NB4 (cell line): ENCODE measurements at regions not wholly inside any gene's neighbourhood (a gene's known extent, or its start where the extent isn't known, plus 50 kb on each side); places are given as distances from the start of the nearest gene placed in this dataset.

Source experiments
- CTCF ChIP-seq: IDR thresholded peaks from one replicate; pipeline ENCODE4 v1.5.1; 2012; ENCODE audit warnings: low read depth, low read length
- MAX ChIP-seq: IDR thresholded peaks from 2 replicates; pipeline ENCODE4 v1.6.1; 2011; ENCODE audit warnings: low read depth, low read length
- MYC ChIP-seq: IDR thresholded peaks from 2 replicates; pipeline ENCODE4 v1.6.1; 2011; ENCODE audit warnings: low read depth, low read length
- POLR2A ChIP-seq: IDR thresholded peaks from 2 replicates; pipeline ENCODE4 v1.6.1; 2011; ENCODE audit warnings: mild to moderate bottlenecking; ENCODE audit not compliant: insufficient read length; ENCODE audit errors: extremely low read depth

DNA sequence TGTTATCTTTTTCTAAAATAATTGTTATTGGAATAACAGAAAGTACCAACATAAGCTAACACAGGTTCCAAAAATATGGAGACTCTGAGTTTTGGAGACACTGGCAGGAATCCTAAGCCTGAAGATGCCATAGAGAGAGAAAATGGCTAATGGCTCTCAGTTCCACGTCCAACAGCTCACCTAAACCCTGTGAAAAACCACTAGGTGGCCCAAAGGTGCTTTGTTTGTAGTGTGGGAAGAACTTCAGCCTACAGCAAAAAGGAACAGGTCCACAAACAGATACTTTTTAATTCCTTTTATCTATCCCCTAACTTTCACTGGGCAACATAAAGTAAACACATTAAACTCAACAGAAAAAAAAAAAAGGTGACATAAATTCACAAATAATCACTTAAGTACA lies 272.3 kb downstream of the SEMA3D start:
- no peak for TF ChIP-seq CTCF
- TF ChIP-seq POLR2A, result no peak
- no peak for TF ChIP-seq MYC
- no peak for TF ChIP-seq MAX
